ENCODE measurements at regions not wholly inside any gene's neighbourhood (a gene's known extent, or its start where the extent isn't known, plus 50 kb on each side); places are given as distances from the start of the nearest gene placed in this dataset.

GRCh38 chr5:110108520-110108919 lies 418.8 kb downstream of the MAN2A1 start:
- H3K27ac Mint-ChIP-seq: no peak overlapping the region
- H3K27me3 Mint-ChIP-seq: no peaks in the 10 kb centered on the region
- H3K36me3 Mint-ChIP-seq: no peaks in the 10 kb centered on the region
- no peak for ATAC-seq
- no peaks in the 10 kb centered on the region for H3K4me1 Mint-ChIP-seq
- H3K4me3 Mint-ChIP-seq: no peak overlapping the region
- no peaks in the 10 kb centered on the region for H3K9me3 Mint-ChIP-seq

GRCh38 chr5:110109667-110110066 lies 419.9 kb downstream of the MAN2A1 start:
- no peak overlapping the region for H3K4me3 Mint-ChIP-seq
- no peak overlapping the region for H3K27ac Mint-ChIP-seq
- H3K27me3 Mint-ChIP-seq: no peaks in the 10 kb centered on the region
- H3K36me3 Mint-ChIP-seq: no peaks in the 10 kb centered on the region
- ATAC-seq: no peak
- no peaks in the 10 kb centered on the region for H3K9me3 Mint-ChIP-seq
- H3K4me1 Mint-ChIP-seq: no peaks in the 10 kb centered on the region

DNA sequence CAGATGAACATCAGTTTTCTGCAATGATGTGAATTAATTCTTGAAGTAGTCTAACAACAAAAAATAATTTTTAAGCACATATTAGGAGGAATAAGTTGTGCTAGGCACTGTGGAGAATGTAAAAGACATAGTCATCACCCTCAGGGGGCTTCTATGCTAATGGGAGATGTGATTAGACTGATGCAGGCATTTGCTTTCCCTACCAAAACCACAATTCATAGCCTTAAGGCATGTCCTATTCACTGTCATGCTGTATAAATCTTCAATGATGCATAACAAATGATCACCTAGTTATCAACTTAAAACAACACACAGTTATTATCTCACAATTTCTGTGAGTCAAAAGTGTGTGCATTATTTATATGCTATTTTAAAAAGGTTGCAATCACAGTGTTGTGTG lies 422.6 kb downstream of the MAN2A1 start:
- peaks cover 3% of the 10 kb centered on the region for H3K9me3 Mint-ChIP-seq
- H3K4me1 Mint-ChIP-seq: no peaks in the 10 kb centered on the region
- ATAC-seq: no peak
- H3K27ac Mint-ChIP-seq: no peak overlapping the region
- no peaks in the 10 kb centered on the region for H3K36me3 Mint-ChIP-seq
- H3K27me3 Mint-ChIP-seq: no peaks in the 10 kb centered on the region
- H3K4me3 Mint-ChIP-seq: no peak overlapping the region

- Mint-ChIP-seq H3K27me3 (no peaks in the 10 kb centered on the region), H3K36me3 (no peaks in the 10 kb centered on the region), H3K4me3 (no peak overlapping the region), H3K9me3 (peaks cover 14% of the 10 kb centered on the region), H3K27ac (no peak overlapping the region), H3K4me1 (no peaks in the 10 kb centered on the region)
- no peak for ATAC-seq
Observed at GRCh38 chr5:110115503-110115902, 425.8 kb downstream of the MAN2A1 start.

- H3K4me1 Mint-ChIP-seq: no peaks in the 10 kb centered on the region
- no peak overlapping the region for H3K27ac Mint-ChIP-seq
- H3K27me3 Mint-ChIP-seq: no peaks in the 10 kb centered on the region
- no peak overlapping the region for H3K4me3 Mint-ChIP-seq
- H3K9me3 Mint-ChIP-seq: peaks cover 14% of the 10 kb centered on the region
- no peak for ATAC-seq
- no peaks in the 10 kb centered on the region for H3K36me3 Mint-ChIP-seq
Observed at GRCh38 chr5:110116539-110116938, 426.8 kb downstream of the MAN2A1 start.

- ATAC-seq: no peak
- H3K9me3 Mint-ChIP-seq: peaks cover 32% of the 10 kb centered on the region
- H3K4me1 Mint-ChIP-seq: no peaks in the 10 kb centered on the region
- no peaks in the 10 kb centered on the region for H3K27me3 Mint-ChIP-seq
- no peaks in the 10 kb centered on the region for H3K36me3 Mint-ChIP-seq
- H3K4me3 Mint-ChIP-seq: no peak overlapping the region
- H3K27ac Mint-ChIP-seq: no peak overlapping the region
Observed at GRCh38 chr5:110134963-110135935, 445.5 kb downstream of the MAN2A1 start.

DNA sequence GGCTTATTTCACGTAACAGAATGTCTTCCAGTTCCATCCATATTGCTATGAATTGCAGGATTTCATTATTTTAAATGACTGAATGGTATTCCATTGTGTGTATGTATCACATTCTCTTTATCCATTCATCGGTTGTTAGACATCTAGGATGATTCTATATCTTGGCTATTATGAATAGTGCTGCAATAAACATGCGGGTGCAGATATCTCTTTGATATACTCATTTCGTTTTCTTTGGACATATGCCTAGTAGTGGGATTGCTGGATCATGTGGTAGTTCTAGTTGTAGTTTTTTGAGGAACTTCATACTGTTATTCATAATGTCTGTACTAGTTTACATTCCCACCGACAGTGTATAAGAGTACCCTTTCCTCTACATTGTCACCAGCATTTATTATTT lies 460.5 kb downstream of the MAN2A1 start:
- Mint-ChIP-seq H3K36me3 (no peaks in the 10 kb centered on the region), H3K4me1 (no peaks in the 10 kb centered on the region), H3K27me3 (no peaks in the 10 kb centered on the region), H3K4me3 (no peak overlapping the region), H3K27ac (no peak overlapping the region), H3K9me3 (peaks cover 2% of the 10 kb centered on the region)
- ATAC-seq: no peak

- Mint-ChIP-seq H3K4me3 (no peak overlapping the region), H3K4me1 (no peaks in the 10 kb centered on the region), H3K27me3 (no peaks in the 10 kb centered on the region), H3K27ac (no peak overlapping the region), H3K36me3 (no peaks in the 10 kb centered on the region), H3K9me3 (no peaks in the 10 kb centered on the region)
- ATAC-seq: no peak
Observed at GRCh38 chr5:110159202-110159601, 469.5 kb downstream of the MAN2A1 start.

GRCh38 chr5:110161162-110161561 lies 471.4 kb downstream of the MAN2A1 start:
- H3K9me3 Mint-ChIP-seq: no peaks in the 10 kb centered on the region
- ATAC-seq: no peak
- H3K27ac Mint-ChIP-seq: no peak overlapping the region
- H3K27me3 Mint-ChIP-seq: no peaks in the 10 kb centered on the region
- H3K4me1 Mint-ChIP-seq: no peaks in the 10 kb centered on the region
- no peaks in the 10 kb centered on the region for H3K36me3 Mint-ChIP-seq
- no peak overlapping the region for H3K4me3 Mint-ChIP-seq

- Mint-ChIP-seq H3K27ac (no peak overlapping the region), H3K36me3 (no peaks in the 10 kb centered on the region)
Observed at GRCh38 chr5:110165366-110165765, 475.6 kb downstream of the MAN2A1 start.

GRCh38 chr5:110167384-110167783 lies 477.7 kb downstream of the MAN2A1 start:
- no peak for ATAC-seq
- Mint-ChIP-seq H3K9me3 (peaks cover 8% of the 10 kb centered on the region), H3K27ac (no peak overlapping the region), H3K36me3 (no peaks in the 10 kb centered on the region), H3K4me3 (no peak overlapping the region), H3K4me1 (no peaks in the 10 kb centered on the region), H3K27me3 (no peaks in the 10 kb centered on the region)

More at GRCh38 chr5:110165366-110165765, 475.6 kb downstream of the MAN2A1 start:
- H3K4me3 Mint-ChIP-seq: no peak overlapping the region
- H3K27me3 Mint-ChIP-seq: no peaks in the 10 kb centered on the region
- no peaks in the 10 kb centered on the region for H3K9me3 Mint-ChIP-seq
- H3K4me1 Mint-ChIP-seq: no peaks in the 10 kb centered on the region
- ATAC-seq: no peak

DNA sequence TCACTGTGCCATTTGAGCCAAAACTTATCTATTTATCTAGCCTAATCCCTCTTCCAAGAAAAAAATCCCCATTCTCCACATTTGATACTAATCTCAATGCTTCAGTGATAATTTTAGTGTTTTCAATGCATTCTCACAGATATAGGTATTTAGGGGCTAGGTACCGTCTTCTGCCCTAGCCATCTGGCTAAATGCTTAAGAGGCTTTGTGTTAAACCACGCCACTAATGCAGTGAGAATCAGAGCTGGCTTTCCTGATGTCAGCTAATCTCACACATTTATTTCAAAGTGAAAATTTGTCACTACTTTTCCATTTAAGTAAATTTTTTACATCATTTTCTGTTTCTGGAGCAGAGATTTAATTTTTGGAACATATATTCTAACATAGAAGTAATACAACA lies 479.7 kb downstream of the MAN2A1 start:
- Mint-ChIP-seq H3K4me3 (no peak overlapping the region), H3K4me1 (no peaks in the 10 kb centered on the region), H3K36me3 (no peaks in the 10 kb centered on the region), H3K9me3 (peaks cover 8% of the 10 kb centered on the region), H3K27me3 (no peaks in the 10 kb centered on the region), H3K27ac (no peak overlapping the region)
- no peak for ATAC-seq

GRCh38 chr5:110177729-110178128 lies 488.0 kb downstream of the MAN2A1 start:
- H3K4me1 Mint-ChIP-seq: no peaks in the 10 kb centered on the region

DNA sequence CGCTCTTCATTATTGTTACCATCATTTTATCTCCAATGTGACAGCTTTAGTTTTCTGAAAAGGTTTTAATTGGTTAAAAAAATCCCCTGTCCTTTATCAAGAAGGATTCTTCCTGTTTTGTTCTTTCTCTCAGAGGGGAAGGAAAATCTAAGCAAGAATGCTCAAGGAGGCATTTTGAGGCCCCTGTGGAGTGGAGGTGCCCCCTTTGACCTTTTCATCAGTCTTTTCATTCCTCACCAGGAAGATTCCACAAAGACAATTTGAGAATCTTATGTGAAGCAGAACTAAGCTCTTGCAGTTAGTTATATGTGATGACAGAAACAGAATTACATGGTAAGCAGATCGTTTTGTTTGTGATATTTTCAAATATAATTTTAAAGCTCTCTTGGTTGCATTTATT lies 489.6 kb downstream of the MAN2A1 start:
- Mint-ChIP-seq H3K36me3 (no peaks in the 10 kb centered on the region), H3K4me1 (no peaks in the 10 kb centered on the region)
- ATAC-seq: no peak

More at GRCh38 chr5:110177729-110178128, 488.0 kb downstream of the MAN2A1 start:
- Mint-ChIP-seq H3K27ac (no peak overlapping the region), H3K27me3 (no peaks in the 10 kb centered on the region), H3K36me3 (no peaks in the 10 kb centered on the region), H3K9me3 (no peaks in the 10 kb centered on the region), H3K4me3 (no peak overlapping the region)
- no peak for ATAC-seq

GRCh38 chr5:110194191-110194590 lies 504.5 kb downstream of the MAN2A1 start:
- no peaks in the 10 kb centered on the region for H3K4me1 Mint-ChIP-seq
- H3K27ac Mint-ChIP-seq: no peak overlapping the region
- H3K9me3 Mint-ChIP-seq: no peaks in the 10 kb centered on the region
- no peaks in the 10 kb centered on the region for H3K36me3 Mint-ChIP-seq
- H3K4me3 Mint-ChIP-seq: no peak overlapping the region
- ATAC-seq: no peak
- H3K27me3 Mint-ChIP-seq: no peaks in the 10 kb centered on the region

More for the DNA sequence above, 489.6 kb downstream of the MAN2A1 start:
- Mint-ChIP-seq H3K27ac (no peak overlapping the region), H3K9me3 (peaks cover 5% of the 10 kb centered on the region), H3K27me3 (no peaks in the 10 kb centered on the region), H3K4me3 (no peak overlapping the region)

GRCh38 chr5:110195288-110195687 lies 505.6 kb downstream of the MAN2A1 start:
- Mint-ChIP-seq H3K36me3 (no peaks in the 10 kb centered on the region), H3K27me3 (no peaks in the 10 kb centered on the region), H3K9me3 (no peaks in the 10 kb centered on the region), H3K27ac (no peak overlapping the region), H3K4me3 (no peak overlapping the region), H3K4me1 (no peaks in the 10 kb centered on the region)
- no peak for ATAC-seq
